Activated CD4-positive, alpha-beta T cell treated with anti-CD3 and anti-CD28 coated beads, Interleukin-2, amount 10 ng/mL, durations not matched to agents 7 days and 5 days (primary cell): ENCODE measurements at regions not wholly inside any gene's neighbourhood (a gene's known extent, or its start where the extent isn't known, plus 50 kb on each side); places are given as distances from the start of the nearest gene placed in this dataset.
"Not testable (repeated sequence)": the region's sequence is repeated elsewhere in the genome, so short reads cannot be mapped to it uniquely, and the experiment has no call there.

Source experiments
- CTCF ChIA-PET: fragments of 350-600 bp; sonication (Branson Sonifier 250); formaldehyde crosslinking; loops from one replicate; lab custom pipeline; 2021; ENCODE audit warnings: antibody characterized with exemption; lab: Charles Lee
- POLR2A ChIA-PET: fragments of 350-600 bp; sonication (Branson Sonifier 250); formaldehyde crosslinking; loops from one replicate; lab custom pipeline; 2021; ENCODE audit warnings: antibody characterized with exemption; lab: Charles Lee
- DNase-seq: peaks from one replicate; pipeline ENCODE4 v3.0.0-alpha.2; 2020
- H3K27ac Mint-ChIP-seq: one replicate; pipeline ENCODE4 v1.8.0; 2021; ENCODE audit warnings: mild to moderate bottlenecking, moderate library complexity, mixed read lengths
- H3K27me3 Mint-ChIP-seq: one replicate; pipeline ENCODE4 v1.8.0; 2021; ENCODE audit warnings: mixed read lengths
- H3K36me3 Mint-ChIP-seq: one replicate; pipeline ENCODE4 v1.8.0; 2021; ENCODE audit warnings: low read depth, mixed read lengths
- H3K4me1 Mint-ChIP-seq: one replicate; pipeline ENCODE4 v1.8.0; 2021; ENCODE audit warnings: mixed read lengths
- H3K4me3 Mint-ChIP-seq: one replicate; pipeline ENCODE4 v1.8.0; 2021; ENCODE audit warnings: mild to moderate bottlenecking, moderate library complexity, mixed read lengths
- H3K9me3 Mint-ChIP-seq: one replicate; pipeline ENCODE4 v1.8.0; 2021; ENCODE audit warnings: mixed read lengths

DNA sequence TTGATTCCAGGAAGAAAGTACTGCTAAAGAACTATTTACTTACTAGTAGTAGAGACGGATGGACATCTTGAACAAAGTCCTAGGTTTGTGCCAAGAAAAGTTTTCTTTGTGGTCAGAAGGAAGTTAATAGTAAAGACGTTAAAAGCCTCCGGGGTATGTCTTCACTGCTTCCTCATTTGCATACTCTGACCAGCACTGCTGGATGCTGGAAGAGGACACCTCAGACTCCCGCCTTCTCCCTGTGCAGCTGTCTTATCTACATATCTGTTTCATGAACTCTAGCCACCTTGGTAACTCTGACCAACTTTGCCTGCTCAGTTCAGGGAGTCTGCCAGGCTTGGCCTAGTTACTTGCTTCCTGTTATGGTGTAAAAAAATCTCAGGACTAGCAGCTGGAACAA lies 1109.1 kb upstream of the MIR17HG start:
- Mint-ChIP-seq H3K27me3 (no peaks in the 10 kb centered on the region), H3K4me1 (no peaks in the 10 kb centered on the region), H3K9me3 (peaks cover 4% of the 10 kb centered on the region), H3K4me3 (no peak overlapping the region), H3K27ac (no peak overlapping the region), H3K36me3 (no peaks in the 10 kb centered on the region)
- no peak for DNase-seq
- POLR2A ChIA-PET: no interaction called here
- CTCF ChIA-PET: interaction anchor here (0.6 kb wide), 1 partner anchor 425 kb away, joined by 8 read pairs; no protein-coding TSS in a partner anchor

DNA sequence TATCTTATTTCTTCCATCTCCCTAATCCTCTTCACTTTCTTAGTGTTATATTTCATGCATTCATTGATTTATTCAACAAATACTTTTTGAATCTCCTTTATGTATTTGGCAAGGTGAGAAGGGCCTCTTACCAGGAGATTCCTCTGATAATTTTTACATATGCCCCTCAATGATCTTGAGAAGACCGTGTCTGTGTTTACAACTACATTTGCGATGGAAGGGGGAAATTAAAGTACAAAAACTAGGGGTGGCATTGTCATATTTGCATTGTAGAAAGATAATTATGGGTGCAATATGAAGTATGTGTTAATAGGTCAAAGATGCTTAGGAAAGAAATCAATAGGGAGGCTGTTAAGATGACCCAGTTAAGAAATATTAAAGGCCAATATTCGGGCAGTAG lies 1108.4 kb upstream of the MIR17HG start:
- no peak for DNase-seq
- no peaks in the 10 kb centered on the region for H3K4me1 Mint-ChIP-seq
- POLR2A ChIA-PET: no interaction called here
- no peaks in the 10 kb centered on the region for H3K27me3 Mint-ChIP-seq
- no peaks in the 10 kb centered on the region for H3K36me3 Mint-ChIP-seq
- no peak overlapping the region for H3K27ac Mint-ChIP-seq
- CTCF ChIA-PET: no interaction called here
- H3K9me3 Mint-ChIP-seq: peaks cover 4% of the 10 kb centered on the region
- no peak overlapping the region for H3K4me3 Mint-ChIP-seq

DNA sequence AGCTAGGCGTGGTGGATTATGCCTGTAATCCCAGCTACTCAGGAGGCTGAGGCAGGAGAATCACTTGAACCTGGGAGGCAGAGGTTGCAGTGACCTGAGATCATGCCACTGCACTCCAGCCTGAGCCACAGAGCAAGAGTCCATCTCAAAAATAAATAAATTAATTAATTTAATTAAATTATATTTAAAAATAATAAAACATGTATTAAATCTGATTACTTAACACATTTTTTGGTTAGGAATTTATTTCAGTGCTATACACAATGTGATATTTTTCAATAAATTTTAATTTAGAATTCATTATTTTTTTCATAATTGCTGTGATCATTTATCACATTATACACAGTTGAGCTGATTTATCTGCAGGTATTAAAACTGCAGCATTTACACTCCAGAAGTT lies 1101.5 kb upstream of the MIR17HG start:
- Mint-ChIP-seq H3K36me3 (no peaks in the 10 kb centered on the region), H3K4me1 (no peaks in the 10 kb centered on the region), H3K4me3 (no peak overlapping the region), H3K27ac (no peak overlapping the region), H3K9me3 (peaks cover under 1% of the 10 kb centered on the region), H3K27me3 (no peaks in the 10 kb centered on the region)
- no peak for DNase-seq
- POLR2A ChIA-PET: no interaction called here
- CTCF ChIA-PET: no interaction called here

DNA sequence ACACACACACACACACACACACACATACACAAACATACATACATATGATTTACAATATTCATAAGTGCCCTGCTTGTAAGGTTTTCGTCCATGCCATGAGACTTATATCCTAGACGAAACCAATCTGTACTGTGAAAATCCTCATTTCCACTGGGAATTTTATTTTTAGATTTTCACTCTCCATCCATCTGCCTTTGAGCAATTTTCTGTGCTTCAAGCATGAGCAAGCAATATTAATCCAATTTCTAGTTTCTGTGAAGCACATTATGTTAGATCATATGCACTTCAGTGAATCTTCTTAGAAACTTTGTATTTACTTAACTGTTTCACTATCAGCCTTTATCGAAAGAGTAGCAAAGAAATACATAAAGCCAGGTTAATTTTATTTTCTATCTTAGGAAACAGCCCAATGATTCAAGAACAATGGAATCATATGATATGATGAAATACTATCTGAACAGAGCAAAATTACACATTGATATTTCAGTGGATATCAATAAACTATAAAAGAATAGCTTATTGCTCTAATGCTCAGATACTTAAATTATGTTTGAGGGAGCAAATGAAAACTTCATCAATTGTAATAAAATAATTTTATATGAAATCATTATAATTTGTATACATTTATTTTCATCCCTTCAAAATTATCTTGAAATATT lies 1100.7 kb upstream of the MIR17HG start:
- no peak overlapping the region for H3K4me3 Mint-ChIP-seq
- DNase-seq: no peak
- ChIA-PET POLR2A (no interaction called here), CTCF (no interaction called here)
- H3K27ac Mint-ChIP-seq: no peak overlapping the region
- H3K27me3 Mint-ChIP-seq: no peaks in the 10 kb centered on the region
- H3K36me3 Mint-ChIP-seq: no peaks in the 10 kb centered on the region
- H3K4me1 Mint-ChIP-seq: no peaks in the 10 kb centered on the region
- H3K9me3 Mint-ChIP-seq: peaks cover 3% of the 10 kb centered on the region

DNA sequence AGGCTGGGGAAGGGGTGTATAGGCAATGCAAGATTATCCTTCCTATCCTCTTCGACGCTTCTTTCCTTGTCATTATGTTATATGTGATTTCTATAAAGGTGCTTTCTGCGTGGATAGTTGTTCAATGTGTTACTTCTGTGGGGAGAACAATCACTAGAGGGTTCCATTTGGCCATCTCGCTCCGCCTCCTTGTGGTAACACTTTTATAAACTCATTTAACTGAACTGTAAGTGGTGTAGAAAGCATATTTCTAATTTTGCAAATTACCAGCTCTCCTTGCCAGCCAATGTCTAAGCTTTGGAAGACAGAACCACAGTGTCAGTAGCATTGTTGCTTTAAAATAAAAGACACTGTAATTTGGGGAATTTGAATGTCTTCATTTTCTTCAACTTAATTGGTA lies 1093.7 kb upstream of the MIR17HG start:
- no peak for DNase-seq
- Mint-ChIP-seq H3K27me3 (no peaks in the 10 kb centered on the region), H3K9me3 (peaks cover 10% of the 10 kb centered on the region), H3K36me3 (no peaks in the 10 kb centered on the region), H3K27ac (no peak overlapping the region), H3K4me3 (no peak overlapping the region), H3K4me1 (no peaks in the 10 kb centered on the region)
- ChIA-PET CTCF (no interaction called here), POLR2A (no interaction called here)

DNA sequence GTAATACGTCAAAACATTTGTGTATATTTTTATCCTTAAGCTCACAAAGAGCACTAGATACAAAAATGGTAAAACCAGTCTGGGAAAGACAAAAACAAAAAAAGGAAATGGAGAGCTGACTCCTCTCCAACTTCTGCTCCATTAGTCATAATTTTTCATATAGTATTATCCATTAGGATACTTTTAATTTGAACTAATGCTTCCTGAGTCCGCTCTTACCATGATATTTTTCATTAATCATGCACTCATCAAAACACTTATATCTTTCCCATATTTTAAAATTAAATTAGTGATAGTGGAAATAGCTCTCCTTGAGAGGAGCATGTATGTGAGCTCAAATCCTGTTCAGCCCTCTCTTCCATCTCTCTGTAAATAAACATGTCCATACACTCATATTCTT lies 1093.0 kb upstream of the MIR17HG start:
- Mint-ChIP-seq H3K36me3 (no peaks in the 10 kb centered on the region), H3K27me3 (no peaks in the 10 kb centered on the region), H3K4me1 (no peaks in the 10 kb centered on the region), H3K9me3 (peaks cover 10% of the 10 kb centered on the region), H3K4me3 (no peak overlapping the region), H3K27ac (no peak overlapping the region)
- CTCF ChIA-PET: no interaction called here
- POLR2A ChIA-PET: no interaction called here
- DNase-seq: no peak

DNA sequence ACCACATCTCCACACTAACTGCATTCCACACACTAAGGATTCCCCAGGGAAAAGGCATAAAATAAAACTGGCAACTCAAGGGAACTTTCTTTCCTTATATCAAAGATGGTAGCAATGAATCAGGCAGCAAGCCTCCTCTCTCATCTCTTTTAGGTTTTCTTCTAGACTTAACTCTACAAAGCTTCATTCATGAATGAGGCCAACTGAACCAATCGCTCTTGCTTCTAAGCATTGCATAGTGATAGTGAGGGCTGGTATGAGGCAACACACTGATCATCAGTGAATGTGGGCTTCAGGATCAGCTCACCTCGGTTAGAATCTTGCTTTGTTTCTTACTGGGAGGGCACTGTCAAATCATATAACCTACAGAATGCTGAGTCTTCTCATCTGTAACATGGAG lies 1090.7 kb upstream of the MIR17HG start:
- Mint-ChIP-seq H3K27me3 (no peaks in the 10 kb centered on the region), H3K36me3 (no peaks in the 10 kb centered on the region), H3K4me3 (no peak overlapping the region), H3K9me3 (peaks cover 8% of the 10 kb centered on the region), H3K27ac (no peak overlapping the region), H3K4me1 (no peaks in the 10 kb centered on the region)
- no peak for DNase-seq
- ChIA-PET POLR2A (no interaction called here), CTCF (no interaction called here)

DNA sequence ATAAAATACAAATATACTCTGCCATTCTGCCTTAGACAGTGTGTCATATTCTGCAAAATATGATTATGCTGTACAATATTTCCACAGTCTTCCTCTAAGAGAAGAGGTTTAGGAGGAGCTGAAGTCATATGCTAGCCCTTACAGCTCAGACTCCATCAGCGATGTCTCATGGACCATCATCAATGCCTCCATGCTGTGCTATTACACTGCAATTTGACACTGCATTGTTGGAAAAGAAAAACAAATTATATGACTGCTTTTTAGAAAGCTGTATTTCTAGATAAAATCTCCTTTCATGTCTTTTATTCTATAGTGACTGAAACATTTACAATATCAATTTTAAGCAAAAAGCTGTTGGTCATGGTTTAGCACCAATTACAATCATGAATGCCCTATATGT lies 1089.4 kb upstream of the MIR17HG start:
- no peak overlapping the region for H3K4me3 Mint-ChIP-seq
- POLR2A ChIA-PET: no interaction called here
- no peak overlapping the region for H3K27ac Mint-ChIP-seq
- DNase-seq: no peak
- no peaks in the 10 kb centered on the region for H3K27me3 Mint-ChIP-seq
- no peaks in the 10 kb centered on the region for H3K36me3 Mint-ChIP-seq
- H3K9me3 Mint-ChIP-seq: peaks cover 12% of the 10 kb centered on the region
- no peaks in the 10 kb centered on the region for H3K4me1 Mint-ChIP-seq
- CTCF ChIA-PET: no interaction called here

DNA sequence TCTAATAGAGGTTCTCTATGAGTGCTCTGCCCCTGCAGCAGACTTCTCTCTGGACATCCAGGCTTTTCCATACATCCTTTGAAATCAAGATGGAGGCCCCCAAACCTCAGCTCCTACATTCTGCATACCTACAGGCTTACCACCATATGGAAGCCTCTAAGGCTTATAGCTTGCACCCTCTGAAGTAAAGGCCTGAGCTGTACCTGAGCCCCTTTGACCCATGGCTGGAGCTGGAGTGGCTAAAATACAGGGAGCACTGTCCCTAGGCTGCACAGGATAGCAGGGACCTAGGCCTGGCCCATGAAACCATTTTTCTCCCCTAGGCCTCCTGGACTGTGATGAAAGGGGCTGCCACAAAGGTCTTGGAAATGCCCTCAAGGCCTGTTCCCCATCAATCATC lies 1086.1 kb upstream of the MIR17HG start:
- ChIA-PET POLR2A (no interaction called here), CTCF (no interaction called here)
- no peaks in the 10 kb centered on the region for H3K4me1 Mint-ChIP-seq
- H3K27me3 Mint-ChIP-seq: no peaks in the 10 kb centered on the region
- DNase-seq: no peak
- no peak overlapping the region for H3K4me3 Mint-ChIP-seq
- no peaks in the 10 kb centered on the region for H3K36me3 Mint-ChIP-seq
- no peak overlapping the region for H3K27ac Mint-ChIP-seq
- peaks cover 5% of the 10 kb centered on the region for H3K9me3 Mint-ChIP-seq

DNA sequence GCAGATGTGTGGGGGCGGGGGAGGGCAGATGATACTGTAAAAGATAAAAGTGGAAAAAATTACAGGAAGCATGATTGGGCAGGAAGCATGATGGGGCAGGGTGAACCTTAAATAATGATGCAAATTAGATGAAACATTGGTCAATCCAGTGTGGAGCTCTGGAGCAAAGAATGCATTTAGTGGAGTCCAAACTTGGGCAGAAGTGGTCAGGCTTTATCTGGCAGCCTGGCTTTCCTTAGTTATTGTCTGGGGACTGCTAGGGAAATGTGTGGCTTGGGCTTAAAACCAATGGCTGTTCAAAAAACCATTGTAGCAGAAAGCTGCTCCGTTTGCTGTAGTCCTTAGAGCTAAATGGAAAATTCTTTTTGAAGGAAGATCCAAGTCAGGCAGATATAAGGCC lies 1077.3 kb upstream of the MIR17HG start:
- H3K36me3 Mint-ChIP-seq: no peaks in the 10 kb centered on the region
- H3K4me3 Mint-ChIP-seq: no peak overlapping the region
- H3K9me3 Mint-ChIP-seq: peaks cover 12% of the 10 kb centered on the region
- DNase-seq: no peak
- POLR2A ChIA-PET: no interaction called here
- no peak overlapping the region for H3K27ac Mint-ChIP-seq
- H3K27me3 Mint-ChIP-seq: no peaks in the 10 kb centered on the region
- CTCF ChIA-PET: no interaction called here
- no peaks in the 10 kb centered on the region for H3K4me1 Mint-ChIP-seq

DNA sequence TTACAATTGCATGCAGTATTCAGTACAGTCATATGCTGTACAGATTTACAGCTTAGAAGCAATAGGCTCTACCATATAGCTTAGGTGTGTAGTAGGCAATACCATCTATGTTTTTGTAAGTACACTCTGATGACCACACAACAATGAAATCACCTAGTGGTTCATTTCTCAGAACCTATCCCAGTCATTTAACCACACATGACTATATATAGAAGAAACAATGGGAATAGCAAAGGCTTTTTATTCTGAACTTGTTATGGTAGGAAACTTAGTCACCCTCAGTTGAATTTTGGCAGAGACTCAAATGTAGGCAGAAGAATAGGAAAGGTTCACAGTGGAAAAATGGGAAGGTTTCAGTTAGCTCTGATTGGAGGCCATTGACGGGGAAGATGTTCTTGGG lies 1075.1 kb upstream of the MIR17HG start:
- CTCF ChIA-PET: no interaction called here
- H3K27ac Mint-ChIP-seq: no peak overlapping the region
- no peaks in the 10 kb centered on the region for H3K4me1 Mint-ChIP-seq
- no peak overlapping the region for H3K4me3 Mint-ChIP-seq
- DNase-seq: no peak
- POLR2A ChIA-PET: no interaction called here
- no peaks in the 10 kb centered on the region for H3K36me3 Mint-ChIP-seq
- no peaks in the 10 kb centered on the region for H3K27me3 Mint-ChIP-seq
- H3K9me3 Mint-ChIP-seq: peaks cover 12% of the 10 kb centered on the region

DNA sequence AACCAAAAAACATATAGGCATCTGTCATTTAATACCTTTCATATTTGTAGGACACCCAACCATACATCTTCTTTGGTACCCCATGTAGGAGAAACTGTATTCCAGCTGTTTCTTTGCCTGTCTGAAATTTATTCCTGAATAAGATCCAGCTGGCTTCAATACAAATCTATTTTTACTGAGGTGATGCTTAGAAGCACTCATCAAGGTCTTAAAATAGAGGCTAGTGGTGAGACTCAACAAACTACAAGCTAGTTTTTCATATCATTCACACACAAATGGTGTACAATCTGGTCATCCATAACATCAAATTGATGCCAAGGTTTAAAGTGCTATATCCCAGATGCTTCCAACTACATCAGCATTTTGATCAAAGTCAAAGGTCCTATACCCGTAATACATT lies 1071.3 kb upstream of the MIR17HG start:
- Mint-ChIP-seq H3K4me1 (no peaks in the 10 kb centered on the region), H3K4me3 (no peak overlapping the region), H3K27me3 (no peaks in the 10 kb centered on the region), H3K36me3 (no peaks in the 10 kb centered on the region), H3K27ac (no peak overlapping the region), H3K9me3 (peaks cover 6% of the 10 kb centered on the region)
- POLR2A ChIA-PET: no interaction called here
- CTCF ChIA-PET: no interaction called here
- no peak for DNase-seq

DNA sequence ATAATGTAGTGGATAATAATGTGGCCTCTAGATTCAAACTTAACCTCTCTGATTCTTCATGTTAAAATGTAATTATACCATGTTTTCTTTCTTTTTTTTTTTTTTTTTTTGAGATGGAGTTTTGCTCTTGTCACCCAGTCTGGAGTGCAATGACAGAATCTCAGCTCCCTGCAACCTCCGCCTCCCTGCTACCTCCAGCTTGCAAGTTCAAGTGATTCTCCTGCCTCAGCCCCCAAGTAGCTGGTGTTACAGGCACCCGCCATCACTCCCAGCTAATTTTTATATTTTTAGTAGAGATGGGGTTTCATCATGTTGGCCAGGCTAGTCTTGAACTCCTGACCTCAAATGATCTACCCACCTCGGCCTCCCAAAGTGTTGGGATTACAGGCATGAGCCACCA lies 1069.3 kb upstream of the MIR17HG start:
- DNase-seq, H3K9me3 Mint-ChIP-seq, H3K36me3 Mint-ChIP-seq, H3K4me3 Mint-ChIP-seq, H3K27me3 Mint-ChIP-seq, POLR2A ChIA-PET, CTCF ChIA-PET, H3K27ac Mint-ChIP-seq, H3K4me1 Mint-ChIP-seq: not testable (repeated sequence)

DNA sequence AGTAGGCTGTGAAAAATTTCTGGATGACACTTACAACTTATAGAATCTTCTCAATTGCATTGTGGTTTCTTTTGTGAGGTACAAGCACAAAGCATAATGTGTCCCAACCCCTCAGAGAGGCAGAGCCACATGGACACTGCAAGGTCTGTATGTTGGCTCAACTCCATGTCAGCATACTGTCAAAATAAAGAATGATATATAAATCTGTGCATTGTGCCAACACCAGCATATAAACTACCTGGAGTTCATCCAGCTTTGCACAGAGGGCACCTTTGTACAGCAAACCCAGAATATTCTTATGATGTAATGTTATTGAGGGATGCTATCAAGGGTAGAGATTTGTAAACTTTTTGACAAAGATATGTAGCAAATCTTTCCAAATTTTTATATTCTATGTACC lies 1065.8 kb upstream of the MIR17HG start:
- DNase-seq: no peak
- POLR2A ChIA-PET: no interaction called here
- Mint-ChIP-seq H3K27ac (no peak overlapping the region), H3K4me3 (no peak overlapping the region), H3K9me3 (no peaks in the 10 kb centered on the region), H3K36me3 (no peaks in the 10 kb centered on the region), H3K4me1 (no peaks in the 10 kb centered on the region), H3K27me3 (no peaks in the 10 kb centered on the region)
- CTCF ChIA-PET: no interaction called here
